Skeletal muscle cell (primary cell): ENCODE measurements at regions not wholly inside any gene's neighbourhood (a gene's known extent, or its start where the extent isn't known, plus 50 kb on each side); places are given as distances from the start of the nearest gene placed in this dataset.

ENCODE experiments used
- DNase-seq: peaks from one replicate; pipeline ENCODE4 v3.0.0-alpha.2; 2010; ENCODE audit warnings: low read depth
- H3K4me3 ChIP-seq: 2 replicates; pipeline ENCODE4 v1.5.1; 2011; ENCODE audit warnings: low read depth, mild to moderate bottlenecking, control low read depth, low read length, moderate library complexity

- no peak overlapping the region for H3K4me3 ChIP-seq
- no peak for DNase-seq
Observed at GRCh38 chr4:43853565-43854264, 594.9 kb downstream of the KCTD8 start.

- H3K4me3 ChIP-seq = no peak overlapping the region
- no peak for DNase-seq
Observed at GRCh38 chr4:43855283-43855682, 593.3 kb downstream of the KCTD8 start.

- DNase-seq = no peak
- H3K4me3 ChIP-seq = no peak overlapping the region
Observed at GRCh38 chr4:43864616-43865146, 583.9 kb downstream of the KCTD8 start.

- H3K4me3 ChIP-seq = no peak overlapping the region
Observed at GRCh38 chr4:43867908-43868307, 580.7 kb downstream of the KCTD8 start.

GRCh38 chr4:43875655-43876054 lies 573.0 kb downstream of the KCTD8 start:
- DNase-seq = no peak

More at GRCh38 chr4:43867908-43868307, 580.7 kb downstream of the KCTD8 start:
- no peak for DNase-seq

GRCh38 chr4:43882470-43882869 lies 566.1 kb downstream of the KCTD8 start:
- DNase-seq = no peak
- no peak overlapping the region for H3K4me3 ChIP-seq

More at GRCh38 chr4:43875655-43876054, 573.0 kb downstream of the KCTD8 start:
- no peak overlapping the region for H3K4me3 ChIP-seq

GRCh38 chr4:43886196-43886595 lies 562.4 kb downstream of the KCTD8 start:
- DNase-seq = no peak
- H3K4me3 ChIP-seq = no peak overlapping the region

GRCh38 chr4:43898836-43899235 lies 549.8 kb downstream of the KCTD8 start:
- no peak for DNase-seq
- H3K4me3 ChIP-seq = no peak overlapping the region

- no peak overlapping the region for H3K4me3 ChIP-seq
- no peak for DNase-seq
Observed at GRCh38 chr4:43903456-43903855, 545.2 kb downstream of the KCTD8 start.

- no peak overlapping the region for H3K4me3 ChIP-seq
- no peak for DNase-seq
Observed at GRCh38 chr4:43918377-43918776, 530.2 kb downstream of the KCTD8 start.

GRCh38 chr4:43932448-43932847 lies 516.2 kb downstream of the KCTD8 start:
- DNase-seq = no peak
- H3K4me3 ChIP-seq = no peak overlapping the region

- H3K4me3 ChIP-seq = no peak overlapping the region
- DNase-seq = no peak
Observed at GRCh38 chr4:43943998-43944397, 504.6 kb downstream of the KCTD8 start.

- no peak overlapping the region for H3K4me3 ChIP-seq
- DNase-seq = no peak
Observed at GRCh38 chr4:43959976-43960375, 488.6 kb downstream of the KCTD8 start.

GRCh38 chr4:43968011-43968410 lies 480.6 kb downstream of the KCTD8 start:
- DNase-seq = no peak

GRCh38 chr4:43983610-43984009 lies 465.0 kb downstream of the KCTD8 start:
- H3K4me3 ChIP-seq = no peak overlapping the region
- no peak for DNase-seq

More at GRCh38 chr4:43968011-43968410, 480.6 kb downstream of the KCTD8 start:
- H3K4me3 ChIP-seq = no peak overlapping the region

- DNase-seq = no peak
- no peak overlapping the region for H3K4me3 ChIP-seq
Observed at GRCh38 chr4:43987331-43987944, 461.2 kb downstream of the KCTD8 start.

- DNase-seq = no peak
- no peak overlapping the region for H3K4me3 ChIP-seq
Observed at GRCh38 chr4:43990551-43990950, 458.1 kb downstream of the KCTD8 start.

- no peak overlapping the region for H3K4me3 ChIP-seq
- no peak for DNase-seq
Observed at GRCh38 chr4:43990963-43991362, 457.6 kb downstream of the KCTD8 start.

- H3K4me3 ChIP-seq = no peak overlapping the region
- DNase-seq = no peak
Observed at GRCh38 chr4:43992552-43992951, 456.1 kb downstream of the KCTD8 start.

- no peak overlapping the region for H3K4me3 ChIP-seq
- no peak for DNase-seq
Observed at GRCh38 chr4:43993196-43993902, 455.3 kb downstream of the KCTD8 start.
